ENCODE measurements at regions not wholly inside any gene's neighbourhood (a gene's known extent, or its start where the extent isn't known, plus 50 kb on each side); places are given as distances from the start of the nearest gene placed in this dataset.

GRCh38 chr15:29548006-29548405, 274.3 kb downstream of the TJP1 start:
- H3K4me1 Mint-ChIP-seq: no peaks in the 10 kb centered on the region
- peaks cover 21% of the 10 kb centered on the region for H3K9me3 Mint-ChIP-seq
- TF ChIP-seq, protein P1, sequence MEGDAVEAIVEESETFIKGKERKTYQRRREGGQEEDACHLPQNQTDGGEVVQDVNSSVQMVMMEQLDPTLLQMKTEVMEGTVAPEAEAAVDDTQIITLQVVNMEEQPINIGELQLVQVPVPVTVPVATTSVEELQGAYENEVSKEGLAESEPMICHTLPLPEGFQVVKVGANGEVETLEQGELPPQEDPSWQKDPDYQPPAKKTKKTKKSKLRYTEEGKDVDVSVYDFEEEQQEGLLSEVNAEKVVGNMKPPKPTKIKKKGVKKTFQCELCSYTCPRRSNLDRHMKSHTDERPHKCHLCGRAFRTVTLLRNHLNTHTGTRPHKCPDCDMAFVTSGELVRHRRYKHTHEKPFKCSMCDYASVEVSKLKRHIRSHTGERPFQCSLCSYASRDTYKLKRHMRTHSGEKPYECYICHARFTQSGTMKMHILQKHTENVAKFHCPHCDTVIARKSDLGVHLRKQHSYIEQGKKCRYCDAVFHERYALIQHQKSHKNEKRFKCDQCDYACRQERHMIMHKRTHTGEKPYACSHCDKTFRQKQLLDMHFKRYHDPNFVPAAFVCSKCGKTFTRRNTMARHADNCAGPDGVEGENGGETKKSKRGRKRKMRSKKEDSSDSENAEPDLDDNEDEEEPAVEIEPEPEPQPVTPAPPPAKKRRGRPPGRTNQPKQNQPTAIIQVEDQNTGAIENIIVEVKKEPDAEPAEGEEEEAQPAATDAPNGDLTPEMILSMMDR (IDR thresholded peaks at IDR 0.05; ENCODE audit: unreplicated experiment): no peak
- H3K27me3 Mint-ChIP-seq (ENCODE audit: low read depth): peaks cover 11% of the 10 kb centered on the region
- no peak for DNase-seq (ENCODE audit: low spot score in 2 of 2, unreplicated experiment in 2 of 2)
- H3K27ac Mint-ChIP-seq: no peak overlapping the region
- peaks cover 11% of the 10 kb centered on the region for H3K36me3 Mint-ChIP-seq
- H3K4me3 Mint-ChIP-seq: no peak overlapping the region

- Mint-ChIP-seq H3K27me3 (ENCODE audit: low read depth) (peaks cover 4% of the 10 kb centered on the region), H3K36me3 (peaks cover 11% of the 10 kb centered on the region), H3K4me1 (peaks cover 7% of the 10 kb centered on the region), H3K27ac (no peak overlapping the region), H3K4me3 (no peak overlapping the region), H3K9me3 (peaks cover 21% of the 10 kb centered on the region)
- no peak for DNase-seq (ENCODE audit: low spot score in 2 of 2, unreplicated experiment in 2 of 2)
- TF ChIP-seq, protein P1 (IDR thresholded peaks at IDR 0.05; ENCODE audit: unreplicated experiment): no peak
Measured at GRCh38 chr15:29544513-29545128, 275.0 kb upstream of the NSMCE3 start.

GRCh38 chr15:29542994-29543393, 273.4 kb upstream of the NSMCE3 start:
- Mint-ChIP-seq H3K36me3 (peaks cover 11% of the 10 kb centered on the region), H3K4me1 (peaks cover 7% of the 10 kb centered on the region), H3K9me3 (peaks cover 21% of the 10 kb centered on the region), H3K27me3 (ENCODE audit: low read depth) (peaks cover 4% of the 10 kb centered on the region), H3K27ac (no peak overlapping the region), H3K4me3 (no peak overlapping the region)
- TF ChIP-seq, protein P1 (IDR thresholded peaks at IDR 0.05; ENCODE audit: unreplicated experiment): no peak
- no peak for DNase-seq (ENCODE audit: low spot score in 2 of 2, unreplicated experiment in 2 of 2)

DNA sequence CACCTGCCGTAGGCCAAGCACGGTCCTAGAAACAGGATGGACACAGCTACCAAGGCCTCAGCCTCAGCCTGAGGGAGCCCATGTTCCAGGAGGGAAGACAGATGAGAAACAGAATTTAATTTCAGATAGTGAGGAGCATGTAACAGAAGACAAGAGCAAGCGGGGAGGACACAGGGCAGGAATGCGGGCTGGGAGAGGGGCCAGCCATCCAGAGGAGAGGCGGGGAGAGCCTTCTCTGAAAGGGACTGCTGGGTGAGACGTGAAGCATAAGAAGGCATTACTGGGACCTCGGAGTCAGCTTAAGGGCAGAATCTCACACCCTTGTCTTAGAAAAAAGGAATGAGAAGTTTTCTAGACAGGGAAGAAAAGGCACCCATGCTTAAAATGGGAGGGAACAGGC, 271.7 kb upstream of the NSMCE3 start:
- H3K27ac Mint-ChIP-seq: no peak overlapping the region
- peaks cover 14% of the 10 kb centered on the region for H3K9me3 Mint-ChIP-seq
- peaks cover 3% of the 10 kb centered on the region for H3K27me3 Mint-ChIP-seq (ENCODE audit: low read depth)
- H3K36me3 Mint-ChIP-seq: peaks cover 7% of the 10 kb centered on the region
- TF ChIP-seq, protein P1 (IDR thresholded peaks at IDR 0.05; ENCODE audit: unreplicated experiment): no peak
- H3K4me1 Mint-ChIP-seq: peaks cover 7% of the 10 kb centered on the region
- no peak for DNase-seq (ENCODE audit: low spot score in 2 of 2, unreplicated experiment in 2 of 2)
- H3K4me3 Mint-ChIP-seq: no peak overlapping the region

DNA sequence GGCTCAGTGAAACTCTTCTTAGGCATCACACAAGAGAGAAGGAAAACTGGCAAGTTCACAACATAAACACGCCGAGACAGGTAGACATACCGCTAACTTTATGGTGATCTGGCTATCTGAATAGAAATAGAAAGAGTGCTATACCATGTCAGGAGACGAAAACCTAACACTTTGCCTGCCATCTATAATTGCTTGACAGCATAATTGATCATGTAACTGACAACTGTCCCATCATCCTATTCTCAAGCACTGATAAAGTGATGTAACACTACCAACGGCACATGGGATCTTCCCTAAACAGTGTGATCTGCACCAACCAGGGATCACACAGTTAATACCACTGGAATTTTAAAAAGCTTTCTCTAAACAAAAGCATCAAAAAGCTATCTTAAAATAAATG, 270.9 kb upstream of the NSMCE3 start:
- H3K27ac Mint-ChIP-seq: no peak overlapping the region
- no peaks in the 10 kb centered on the region for H3K36me3 Mint-ChIP-seq
- peaks cover 5% of the 10 kb centered on the region for H3K9me3 Mint-ChIP-seq
- no peak for DNase-seq (ENCODE audit: low spot score in 2 of 2, unreplicated experiment in 2 of 2)
- no peak overlapping the region for H3K4me3 Mint-ChIP-seq
- H3K4me1 Mint-ChIP-seq: peaks cover 7% of the 10 kb centered on the region
- TF ChIP-seq, protein P1 (IDR thresholded peaks at IDR 0.05; ENCODE audit: unreplicated experiment): no peak
- H3K27me3 Mint-ChIP-seq (ENCODE audit: low read depth): peaks cover 3% of the 10 kb centered on the region

DNA sequence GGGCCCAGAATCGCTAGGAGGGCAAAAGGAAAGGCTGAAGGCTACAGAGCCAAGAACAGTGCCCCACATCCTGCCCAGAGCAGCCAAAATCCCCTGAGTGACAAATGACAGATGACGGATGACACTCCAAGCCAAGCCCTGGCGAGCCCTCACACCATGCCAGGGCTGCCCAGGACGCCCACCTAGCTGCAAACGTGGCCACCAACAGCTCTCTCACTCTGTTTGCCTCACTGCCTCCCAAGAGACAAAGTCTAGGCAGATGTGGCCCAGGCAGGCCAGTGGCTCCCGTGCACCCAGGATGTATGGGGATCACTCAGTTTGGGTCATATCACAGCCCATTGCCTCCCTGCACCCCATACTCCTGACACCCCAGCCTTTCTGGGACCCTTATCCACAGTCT, 270.1 kb upstream of the NSMCE3 start:
- peaks cover 3% of the 10 kb centered on the region for H3K27me3 Mint-ChIP-seq (ENCODE audit: low read depth)
- H3K4me1 Mint-ChIP-seq: peaks cover 10% of the 10 kb centered on the region
- no peaks in the 10 kb centered on the region for H3K36me3 Mint-ChIP-seq
- DNase-seq (ENCODE audit: low spot score in 2 of 2, unreplicated experiment in 2 of 2): no peak
- no peaks in the 10 kb centered on the region for H3K9me3 Mint-ChIP-seq
- H3K27ac Mint-ChIP-seq: no peak overlapping the region
- TF ChIP-seq, protein P1 (IDR thresholded peaks at IDR 0.05; ENCODE audit: unreplicated experiment): no peak
- H3K4me3 Mint-ChIP-seq: no peak overlapping the region
